GM12873 (cell line): ENCODE measurements at regions not wholly inside any gene's neighbourhood (a gene's known extent, or its start where the extent isn't known, plus 50 kb on each side); places are given as distances from the start of the nearest gene placed in this dataset.

Source experiments
- TF ChIP-seq, protein P1 (sequence below): IDR thresholded peaks from 2 replicates; pipeline ENCODE4 v1.5.1; 2012; ENCODE audit warnings: low read depth, mild to moderate bottlenecking, moderate library complexity, low read length, control low read depth; ENCODE audit not compliant: insufficient read depth; ENCODE audit errors: missing control alignments

DNA sequence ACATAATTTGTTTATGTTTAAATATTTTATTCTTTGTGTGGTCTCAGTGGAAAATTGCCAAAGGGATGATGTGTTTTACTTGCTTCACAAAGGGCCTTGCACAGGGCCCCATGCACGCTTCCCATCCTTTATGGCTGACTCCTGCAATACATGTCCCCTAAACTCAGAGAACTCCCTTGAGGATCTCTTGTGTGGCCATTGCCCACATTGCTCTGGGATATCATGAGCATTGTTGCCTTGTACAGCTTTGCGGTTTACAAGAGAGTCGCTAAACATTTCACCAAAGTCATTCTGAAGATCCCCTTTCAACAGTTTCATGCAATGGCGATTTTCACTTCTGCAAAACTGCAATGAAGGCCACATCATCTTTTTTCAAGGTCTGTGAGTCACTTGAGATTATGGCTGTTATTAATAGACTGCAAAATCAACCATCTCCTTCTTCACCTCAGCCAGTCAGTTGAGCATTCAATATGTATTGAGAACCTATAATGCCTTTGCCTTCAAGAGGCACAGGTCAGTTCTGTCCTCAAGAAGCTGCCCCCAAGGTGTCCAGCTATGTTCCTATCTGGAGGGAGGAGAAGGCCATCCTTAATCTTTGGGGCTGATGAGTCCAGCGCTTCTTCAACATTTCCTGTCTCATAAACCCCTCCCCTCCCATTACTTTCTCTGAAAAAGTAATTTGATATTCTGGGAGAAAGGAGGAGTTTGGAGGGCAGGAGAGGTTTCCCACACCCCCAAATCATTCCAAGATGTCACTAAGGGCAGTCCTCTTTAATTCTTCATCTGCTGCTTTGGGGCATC lies 108.1 kb downstream of the CCDC71L start:
- TF ChIP-seq, protein P1, sequence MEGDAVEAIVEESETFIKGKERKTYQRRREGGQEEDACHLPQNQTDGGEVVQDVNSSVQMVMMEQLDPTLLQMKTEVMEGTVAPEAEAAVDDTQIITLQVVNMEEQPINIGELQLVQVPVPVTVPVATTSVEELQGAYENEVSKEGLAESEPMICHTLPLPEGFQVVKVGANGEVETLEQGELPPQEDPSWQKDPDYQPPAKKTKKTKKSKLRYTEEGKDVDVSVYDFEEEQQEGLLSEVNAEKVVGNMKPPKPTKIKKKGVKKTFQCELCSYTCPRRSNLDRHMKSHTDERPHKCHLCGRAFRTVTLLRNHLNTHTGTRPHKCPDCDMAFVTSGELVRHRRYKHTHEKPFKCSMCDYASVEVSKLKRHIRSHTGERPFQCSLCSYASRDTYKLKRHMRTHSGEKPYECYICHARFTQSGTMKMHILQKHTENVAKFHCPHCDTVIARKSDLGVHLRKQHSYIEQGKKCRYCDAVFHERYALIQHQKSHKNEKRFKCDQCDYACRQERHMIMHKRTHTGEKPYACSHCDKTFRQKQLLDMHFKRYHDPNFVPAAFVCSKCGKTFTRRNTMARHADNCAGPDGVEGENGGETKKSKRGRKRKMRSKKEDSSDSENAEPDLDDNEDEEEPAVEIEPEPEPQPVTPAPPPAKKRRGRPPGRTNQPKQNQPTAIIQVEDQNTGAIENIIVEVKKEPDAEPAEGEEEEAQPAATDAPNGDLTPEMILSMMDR, result no peak

DNA sequence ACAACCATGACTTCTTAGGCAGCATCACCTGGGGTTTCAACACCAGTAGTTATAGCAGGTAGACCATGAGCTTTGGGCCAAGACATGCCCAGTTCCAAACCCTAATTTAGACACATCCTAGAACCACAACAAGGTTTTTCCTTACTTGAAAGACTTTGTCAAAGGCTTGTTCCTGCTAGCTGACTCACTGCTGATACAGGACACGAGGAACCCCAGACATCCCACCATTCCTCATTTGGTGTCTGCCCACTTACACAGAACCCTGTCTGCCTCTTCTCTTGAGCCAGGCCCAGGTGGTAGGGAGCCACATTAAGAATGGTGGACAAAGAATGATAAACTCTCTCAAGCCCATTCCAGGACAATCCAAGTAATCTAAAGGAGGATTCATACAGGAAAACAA lies 109.0 kb downstream of the CCDC71L start:
- TF ChIP-seq, protein P1, result no peak

DNA sequence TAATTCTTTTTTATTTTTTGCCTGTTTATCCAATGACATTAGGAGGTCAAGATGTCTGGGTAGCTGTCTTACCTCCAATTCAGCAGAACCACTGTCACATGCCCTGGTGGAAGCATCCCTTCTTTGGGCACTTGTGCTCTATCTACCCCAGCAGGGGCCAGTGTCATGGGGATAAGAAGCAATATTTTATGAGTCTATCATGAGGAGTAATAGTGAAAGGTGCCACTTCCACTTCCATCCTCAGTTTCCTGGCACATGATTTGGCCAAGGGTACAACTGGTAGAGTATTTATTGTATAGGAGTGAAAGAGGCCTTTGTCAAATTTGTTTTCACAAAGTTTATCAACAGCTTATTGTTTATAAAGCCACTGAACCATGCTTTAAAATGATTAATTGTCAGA lies 112.5 kb downstream of the CCDC71L start:
- TF ChIP-seq, protein P1, result no peak

DNA sequence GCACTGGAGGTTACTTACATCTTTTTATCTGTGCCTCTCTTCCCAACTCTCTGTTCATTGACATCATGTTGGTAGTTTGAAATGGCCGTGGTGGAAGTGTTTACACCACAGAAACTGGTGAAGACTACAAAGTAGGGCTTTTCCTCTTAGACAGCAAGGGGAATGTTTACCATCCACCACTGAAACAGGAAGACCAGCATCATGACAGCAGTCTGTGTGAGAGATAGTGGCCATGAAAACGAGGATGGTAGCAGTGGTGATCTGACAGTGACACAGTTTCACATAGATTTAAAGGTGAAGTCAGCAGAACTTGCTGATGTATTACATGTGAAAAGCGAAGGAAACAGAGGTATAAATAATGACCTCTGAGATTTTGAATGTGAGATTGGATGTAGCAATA lies 115.7 kb downstream of the CCDC71L start:
- TF ChIP-seq, protein P1, result no peak

DNA sequence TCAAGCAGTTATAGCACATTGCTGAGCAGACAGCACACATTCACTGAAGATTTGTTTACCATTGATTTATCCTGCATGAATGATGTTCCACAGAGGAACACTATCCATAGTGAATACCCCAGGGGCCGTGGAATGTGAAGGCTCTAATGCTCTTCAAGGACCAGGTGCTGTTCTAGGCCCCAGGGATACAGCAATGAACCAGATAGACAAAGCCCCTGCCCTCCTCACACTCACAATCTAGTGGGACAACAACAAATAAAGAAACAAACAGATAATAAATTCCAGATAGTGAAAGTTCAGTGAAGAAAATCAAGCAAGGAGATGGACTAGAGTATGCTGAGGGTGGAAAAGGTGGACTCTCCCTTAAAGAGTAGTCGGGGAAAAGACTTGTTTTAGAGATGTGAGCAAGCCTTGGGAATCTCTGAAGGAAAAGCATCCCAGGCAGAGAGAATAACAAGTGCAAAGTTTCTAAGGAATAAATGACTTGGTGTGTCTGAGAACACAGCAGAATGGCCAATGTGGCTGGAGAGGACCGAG lies 117.7 kb downstream of the CCDC71L start:
- TF ChIP-seq, protein P1, result no peak

DNA sequence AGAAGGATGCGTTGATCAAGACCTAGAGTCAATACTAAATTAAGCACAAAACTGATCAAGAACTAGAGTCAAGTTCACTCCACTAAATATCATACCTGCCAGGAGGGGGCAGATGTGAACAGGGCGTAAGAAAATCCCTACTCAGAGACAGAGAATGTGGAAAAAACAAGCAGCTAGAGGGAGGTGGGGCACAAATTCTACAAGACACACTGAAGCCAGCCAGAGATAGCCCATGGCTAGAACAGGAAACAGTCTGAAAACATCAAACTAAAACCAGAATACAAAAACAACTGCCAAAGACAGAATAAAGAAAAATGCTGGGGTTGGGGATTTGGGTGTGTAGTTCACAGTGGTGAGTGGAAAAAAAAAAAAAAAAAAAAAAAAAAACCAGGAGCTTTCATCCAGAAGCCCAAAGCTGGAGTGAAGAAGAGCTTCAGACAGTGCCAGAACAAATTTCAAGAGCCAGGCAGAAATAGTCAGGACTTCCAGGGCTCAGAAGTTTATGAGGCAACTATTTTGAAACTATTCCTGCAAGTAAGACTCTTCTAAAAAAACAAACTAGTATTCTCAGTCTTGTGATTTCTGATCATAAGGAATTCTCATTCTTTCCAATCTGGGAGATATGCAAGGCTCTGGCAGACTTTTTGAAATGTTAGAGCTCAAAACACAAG lies 118.3 kb downstream of the CCDC71L start:
- TF ChIP-seq, protein P1, result peak; percentile 68

DNA sequence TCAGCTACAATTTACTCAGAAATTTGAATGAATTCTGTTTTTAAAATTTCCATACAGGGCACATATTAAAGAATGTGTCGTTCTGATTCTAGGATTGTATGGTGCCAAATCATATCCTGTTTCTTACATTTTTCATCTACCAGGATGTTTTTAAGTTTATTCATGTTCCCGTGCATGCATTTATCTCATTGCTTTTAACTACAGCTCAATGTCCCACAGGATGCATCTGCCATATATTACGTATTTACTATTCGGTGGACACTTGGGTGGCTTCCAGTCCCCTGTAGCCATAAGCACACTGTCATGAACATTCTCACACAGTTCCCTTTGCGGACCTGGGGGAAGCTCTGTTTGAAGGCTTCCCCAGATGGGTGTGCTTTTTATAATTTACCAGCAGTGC lies 122.3 kb downstream of the CCDC71L start:
- TF ChIP-seq, protein P1, result no peak
